T-helper 17 cell (primary cell): ENCODE measurements at regions not wholly inside any gene's neighbourhood (a gene's known extent, or its start where the extent isn't known, plus 50 kb on each side); places are given as distances from the start of the nearest gene placed in this dataset.

Source experiments
- ATAC-seq: fragments of 150-1000 bp; cut with Tn5 transposase; 2 replicates; pipeline ENCODE4 v1.10.0; 2021; ENCODE audit warnings: mild to moderate bottlenecking, moderate library complexity
- DNase-seq, 3 donors: peaks; one replicate each; pipeline versions ENCODE4 v3.0.0 to v3.0.0-alpha.2; 2020 to 2021
- H3K9me3 ChIP-seq: one replicate; pipeline ENCODE4 v1.7.0; 2013; ENCODE audit warnings: low read length, mild to moderate bottlenecking; ENCODE audit not compliant: control insufficient read depth, poor library complexity, severe bottlenecking
- H3K27ac Mint-ChIP-seq: one replicate; pipeline ENCODE4 v1.8.0; 2022; ENCODE audit warnings: mild to moderate bottlenecking, moderate library complexity, mixed read lengths
- H3K27me3 Mint-ChIP-seq: one replicate; pipeline ENCODE4 v1.8.0; 2022; ENCODE audit warnings: mixed read lengths
- H3K36me3 Mint-ChIP-seq: one replicate; pipeline ENCODE4 v1.8.0; 2022; ENCODE audit warnings: low read depth, mixed read lengths
- H3K4me1 Mint-ChIP-seq: one replicate; pipeline ENCODE4 v1.8.0; 2022; ENCODE audit warnings: mild to moderate bottlenecking, mixed read lengths
- H3K4me3 Mint-ChIP-seq: one replicate; pipeline ENCODE4 v1.8.0; 2022; ENCODE audit warnings: mild to moderate bottlenecking, moderate library complexity, mixed read lengths

GRCh38 chr5:148905541-148905940 lies 79.1 kb downstream of the ADRB2 start:
- Mint-ChIP-seq H3K4me3 (no peak overlapping the region), H3K27me3 (no peaks in the 10 kb centered on the region), H3K4me1 (peaks cover 9% of the 10 kb centered on the region), H3K27ac (peak overlapping the region; percentile 0), H3K36me3 (no peaks in the 10 kb centered on the region)
- no peaks in the 10 kb centered on the region for H3K9me3 ChIP-seq
- no peak for ATAC-seq
- no peak for DNase-seq

DNA sequence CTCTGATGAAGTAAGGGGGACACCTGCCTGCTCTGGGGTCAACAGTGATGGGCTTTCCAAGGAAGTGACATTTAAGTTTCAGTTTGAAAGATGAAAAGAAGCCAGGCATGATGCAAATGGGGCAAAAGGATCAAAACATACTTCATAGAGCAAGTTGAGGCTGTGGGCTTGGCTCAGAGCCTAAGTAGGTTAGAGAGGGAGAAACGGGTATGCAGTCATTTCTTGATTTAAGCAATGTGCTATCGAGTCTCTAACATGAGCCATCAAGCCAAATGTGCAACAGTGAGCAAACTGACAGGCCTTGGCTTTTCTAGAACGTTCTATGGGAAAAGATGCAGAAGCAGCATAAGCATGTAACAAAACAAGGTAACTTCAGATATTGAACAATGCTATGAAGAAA lies 80.6 kb downstream of the ADRB2 start:
- H3K9me3 ChIP-seq = no peaks in the 10 kb centered on the region
- Mint-ChIP-seq H3K27me3 (no peaks in the 10 kb centered on the region), H3K36me3 (no peaks in the 10 kb centered on the region), H3K27ac (no peak overlapping the region), H3K4me3 (no peak overlapping the region), H3K4me1 (peaks cover 16% of the 10 kb centered on the region)
- DNase-seq (no peak), ATAC-seq (no peak)

- Mint-ChIP-seq H3K36me3 (no peaks in the 10 kb centered on the region), H3K27me3 (no peaks in the 10 kb centered on the region), H3K4me1 (peaks cover 16% of the 10 kb centered on the region), H3K4me3 (no peak overlapping the region), H3K27ac (no peak overlapping the region)
- ATAC-seq (no peak), DNase-seq (no peak)
- H3K9me3 ChIP-seq = no peaks in the 10 kb centered on the region
Measured at GRCh38 chr5:148909040-148909439, 82.6 kb downstream of the ADRB2 start.

- DNase-seq (no peak), ATAC-seq (no peak)
- no peaks in the 10 kb centered on the region for H3K9me3 ChIP-seq
- Mint-ChIP-seq H3K36me3 (no peaks in the 10 kb centered on the region), H3K27ac (peak overlapping the region; percentile 1), H3K4me3 (peak overlapping the region; percentile 31), H3K4me1 (peaks cover 16% of the 10 kb centered on the region), H3K27me3 (no peaks in the 10 kb centered on the region)
Measured at GRCh38 chr5:148909766-148910165, 83.4 kb downstream of the ADRB2 start.

- H3K36me3 Mint-ChIP-seq = no peaks in the 10 kb centered on the region
- H3K27me3 Mint-ChIP-seq = no peaks in the 10 kb centered on the region
- peak overlapping the region; percentile 31 for H3K4me3 Mint-ChIP-seq
- DNase-seq = no peak
- H3K9me3 ChIP-seq = no peaks in the 10 kb centered on the region
- peaks cover 16% of the 10 kb centered on the region for H3K4me1 Mint-ChIP-seq
- no peak for ATAC-seq
- H3K27ac Mint-ChIP-seq = peak overlapping the region; percentile 1
Measured at GRCh38 chr5:148910216-148910615, 83.8 kb downstream of the ADRB2 start.

GRCh38 chr5:148910686-148911361 lies 84.4 kb downstream of the ADRB2 start:
- peak overlapping the region; percentile 1 for H3K27ac Mint-ChIP-seq
- H3K36me3 Mint-ChIP-seq = no peaks in the 10 kb centered on the region
- peaks cover 16% of the 10 kb centered on the region for H3K4me1 Mint-ChIP-seq
- H3K27me3 Mint-ChIP-seq = no peaks in the 10 kb centered on the region
- H3K9me3 ChIP-seq = no peaks in the 10 kb centered on the region
- peak overlapping the region; percentile 28 for H3K4me3 Mint-ChIP-seq
- ATAC-seq (no peak), DNase-seq (no peak)

DNA sequence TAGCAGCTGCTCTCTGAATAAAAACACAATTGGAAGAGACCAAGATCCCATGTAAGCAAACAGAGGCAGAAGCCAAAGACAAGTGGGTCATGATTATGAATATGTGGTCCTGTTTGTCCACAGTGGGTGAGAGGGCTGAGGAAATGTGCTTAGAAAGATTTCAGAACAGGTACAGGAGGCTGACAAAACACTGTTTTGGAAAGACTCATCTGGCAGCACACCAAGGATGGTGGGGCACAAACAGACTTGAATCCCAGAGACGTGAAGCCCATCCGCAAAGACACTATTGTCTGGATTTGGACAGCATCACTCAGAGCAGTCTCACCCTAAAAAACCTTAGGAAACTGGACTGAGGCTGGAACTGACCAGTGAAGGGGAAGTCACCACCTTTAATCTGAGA lies 85.0 kb downstream of the ADRB2 start:
- no peaks in the 10 kb centered on the region for H3K9me3 ChIP-seq
- Mint-ChIP-seq H3K36me3 (no peaks in the 10 kb centered on the region), H3K4me1 (peaks cover 16% of the 10 kb centered on the region), H3K27me3 (no peaks in the 10 kb centered on the region), H3K27ac (peak overlapping the region; percentile 1), H3K4me3 (no peak overlapping the region)
- no peak for DNase-seq
- ATAC-seq = no peak

- ATAC-seq (no peak), DNase-seq (no peak)
- no peaks in the 10 kb centered on the region for H3K9me3 ChIP-seq
- no peak overlapping the region for H3K27ac Mint-ChIP-seq
- no peaks in the 10 kb centered on the region for H3K27me3 Mint-ChIP-seq
- no peaks in the 10 kb centered on the region for H3K36me3 Mint-ChIP-seq
- H3K4me1 Mint-ChIP-seq = peaks cover 13% of the 10 kb centered on the region
- H3K4me3 Mint-ChIP-seq = no peak overlapping the region
Measured at GRCh38 chr5:148912146-148912545, 85.7 kb downstream of the ADRB2 start.

- DNase-seq (no peak), ATAC-seq (no peak)
- no peaks in the 10 kb centered on the region for H3K9me3 ChIP-seq
- H3K27me3 Mint-ChIP-seq = no peaks in the 10 kb centered on the region
- peak overlapping the region; percentile 62 for H3K27ac Mint-ChIP-seq
- H3K4me1 Mint-ChIP-seq = peaks cover 13% of the 10 kb centered on the region
- no peak overlapping the region for H3K4me3 Mint-ChIP-seq
- peaks cover 3% of the 10 kb centered on the region for H3K36me3 Mint-ChIP-seq
Measured at GRCh38 chr5:148912714-148913398, 86.4 kb downstream of the ADRB2 start.

DNA sequence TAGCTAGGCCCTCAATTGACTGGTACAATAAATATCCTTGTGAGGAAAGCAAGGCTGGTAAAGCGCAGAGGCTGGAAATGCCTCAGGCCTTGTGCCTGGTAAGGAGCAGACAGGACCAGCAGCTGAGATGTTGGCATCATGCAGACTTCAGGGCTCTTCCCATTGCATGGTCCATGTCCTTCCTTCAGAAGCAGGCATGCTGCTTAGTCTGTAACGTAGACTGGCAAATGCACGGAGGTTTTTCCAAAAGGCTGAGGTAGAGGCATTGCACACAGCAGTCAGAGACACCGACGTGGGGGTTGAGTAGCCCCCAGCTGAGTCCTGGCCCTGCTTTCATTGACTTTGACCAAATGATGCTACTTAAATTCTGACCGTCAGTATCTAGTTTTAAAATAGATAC lies 87.1 kb downstream of the ADRB2 start:
- DNase-seq = no peak
- Mint-ChIP-seq H3K36me3 (peaks cover 3% of the 10 kb centered on the region), H3K4me1 (peaks cover 13% of the 10 kb centered on the region), H3K27me3 (no peaks in the 10 kb centered on the region), H3K4me3 (no peak overlapping the region), H3K27ac (peak overlapping the region; percentile 62)
- no peak for ATAC-seq
- H3K9me3 ChIP-seq = no peaks in the 10 kb centered on the region

DNA sequence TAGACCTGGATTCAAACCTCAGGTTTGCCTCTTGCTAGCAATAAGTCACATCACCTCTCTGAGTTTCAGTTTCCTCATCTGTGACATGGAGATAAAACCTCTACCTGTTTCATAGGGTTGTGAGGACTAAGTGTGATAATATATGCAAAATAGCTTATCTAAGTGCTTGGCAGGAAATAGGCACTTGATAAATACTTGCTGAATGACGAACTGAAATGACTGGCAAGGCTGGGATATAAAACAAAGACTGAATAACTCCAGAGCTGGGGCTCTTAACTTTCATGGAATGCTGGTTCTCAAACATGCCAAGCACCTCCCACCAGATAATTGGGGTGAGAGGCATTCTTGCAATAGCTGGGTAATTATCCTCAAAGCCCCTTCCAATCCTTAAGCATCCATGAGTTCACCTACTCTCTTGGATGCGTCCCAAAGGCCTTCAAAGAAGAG lies 87.6 kb downstream of the ADRB2 start:
- DNase-seq = no peak
- H3K9me3 ChIP-seq = no peaks in the 10 kb centered on the region
- no peak overlapping the region for H3K4me3 Mint-ChIP-seq
- H3K36me3 Mint-ChIP-seq = peaks cover 3% of the 10 kb centered on the region
- H3K4me1 Mint-ChIP-seq = peaks cover 13% of the 10 kb centered on the region
- no peak for ATAC-seq
- H3K27ac Mint-ChIP-seq = no peak overlapping the region
- H3K27me3 Mint-ChIP-seq = no peaks in the 10 kb centered on the region

GRCh38 chr5:148915224-148915817 lies 88.9 kb downstream of the ADRB2 start:
- H3K27ac Mint-ChIP-seq = no peak overlapping the region
- no peak for ATAC-seq

DNA sequence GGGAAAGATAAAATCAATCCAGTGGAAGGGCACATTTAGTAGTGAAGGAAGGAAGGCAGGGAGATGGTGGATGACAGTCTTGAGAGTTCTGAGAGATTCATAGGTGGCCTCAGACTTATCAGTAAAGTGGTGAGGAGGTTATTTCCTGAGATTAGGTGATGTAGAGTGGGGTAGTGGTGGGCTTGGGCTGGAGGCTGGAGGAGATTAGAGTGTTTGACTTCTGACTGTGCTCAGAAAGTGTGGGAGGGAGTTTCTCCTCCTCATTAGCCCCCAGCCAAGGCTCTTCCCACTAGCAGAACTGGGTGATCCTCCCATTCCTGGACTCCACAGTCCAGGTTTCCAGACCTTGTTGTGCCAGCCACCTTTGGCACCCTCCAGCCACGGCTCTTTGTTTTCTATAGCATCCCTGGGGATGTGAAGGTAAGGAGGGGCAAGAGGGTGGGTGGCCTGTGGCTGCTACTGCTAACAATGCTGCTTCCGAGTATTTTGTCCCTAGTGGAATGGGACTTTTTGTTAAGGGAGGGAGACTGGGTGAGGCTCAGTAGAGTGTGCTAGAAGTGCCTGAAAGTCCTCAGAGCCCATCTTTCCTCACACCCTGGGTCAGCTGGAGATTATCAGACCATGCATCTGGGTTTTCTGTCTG lies 94.4 kb downstream of the ADRB2 start:
- Mint-ChIP-seq H3K27me3 (peaks cover 33% of the 10 kb centered on the region), H3K4me1 (peaks cover 2% of the 10 kb centered on the region), H3K27ac (no peak overlapping the region), H3K36me3 (peaks cover 5% of the 10 kb centered on the region), H3K4me3 (no peak overlapping the region)
- no peak for DNase-seq
- H3K9me3 ChIP-seq = no peaks in the 10 kb centered on the region
- ATAC-seq = no peak

More at GRCh38 chr5:148915224-148915817, 88.9 kb downstream of the ADRB2 start:
- Mint-ChIP-seq H3K4me3 (no peak overlapping the region), H3K36me3 (peaks cover 3% of the 10 kb centered on the region), H3K4me1 (peaks cover 10% of the 10 kb centered on the region), H3K27me3 (peaks cover 2% of the 10 kb centered on the region)
- DNase-seq = no peak
- no peaks in the 10 kb centered on the region for H3K9me3 ChIP-seq
